HUES6 (cell line): ENCODE measurements at regions not wholly inside any gene's neighbourhood (a gene's known extent, or its start where the extent isn't known, plus 50 kb on each side); places are given as distances from the start of the nearest gene placed in this dataset.

Source experiments
- H3K27ac ChIP-seq: 2 replicates; pipeline ENCODE4 v1.7.0; 2013; ENCODE audit warnings: low read depth, mild to moderate bottlenecking, low read length, inconsistent platforms
- H3K27me3 ChIP-seq: 2 replicates; pipeline ENCODE4 v1.6.1; 2013; ENCODE audit warnings: low read length; ENCODE audit not compliant: control insufficient read depth, insufficient read depth
- H3K36me3 ChIP-seq: 2 replicates; pipeline ENCODE4 v1.6.1; 2013; ENCODE audit warnings: low read length; ENCODE audit not compliant: control insufficient read depth, insufficient read depth
- H3K4me1 ChIP-seq: 2 replicates; pipeline ENCODE4 v1.6.1; 2013; ENCODE audit warnings: low read length; ENCODE audit not compliant: control insufficient read depth, insufficient read depth
- H3K4me3 ChIP-seq: 2 replicates; pipeline ENCODE4 v1.5.1; 2013; ENCODE audit warnings: low read depth, low read length
- H3K9ac ChIP-seq: one replicate; pipeline ENCODE4 v1.6.1; 2013; ENCODE audit warnings: mild to moderate bottlenecking, low read length
- H3K9me3 ChIP-seq: 2 replicates; pipeline ENCODE4 v1.6.1; 2013; ENCODE audit warnings: low read depth, low read length; ENCODE audit not compliant: control insufficient read depth, insufficient read depth

GRCh38 chr13:105343134-105343806 is 1192.2 kb downstream of the EFNB2 start:
- H3K27me3 ChIP-seq, result no peaks in the 10 kb centered on the region
- H3K9me3 ChIP-seq, result no peaks in the 10 kb centered on the region
- no peaks in the 10 kb centered on the region for H3K4me1 ChIP-seq
- no peak overlapping the region for H3K4me3 ChIP-seq
- H3K9ac ChIP-seq, result no peak overlapping the region
- no peaks in the 10 kb centered on the region for H3K36me3 ChIP-seq
- H3K27ac ChIP-seq, result no peak overlapping the region

GRCh38 chr13:105342281-105342820 is 1193.1 kb downstream of the EFNB2 start:
- H3K9me3 ChIP-seq, result no peaks in the 10 kb centered on the region
- no peaks in the 10 kb centered on the region for H3K4me1 ChIP-seq
- no peak overlapping the region for H3K9ac ChIP-seq
- no peak overlapping the region for H3K4me3 ChIP-seq
- no peaks in the 10 kb centered on the region for H3K27me3 ChIP-seq
- no peaks in the 10 kb centered on the region for H3K36me3 ChIP-seq
- no peak overlapping the region for H3K27ac ChIP-seq

GRCh38 chr13:105341758-105342157 is 1193.7 kb downstream of the EFNB2 start:
- Histone ChIP-seq H3K27me3 (no peaks in the 10 kb centered on the region), H3K9me3 (no peaks in the 10 kb centered on the region), H3K4me1 (no peaks in the 10 kb centered on the region), H3K4me3 (no peak overlapping the region), H3K36me3 (no peaks in the 10 kb centered on the region), H3K27ac (no peak overlapping the region), H3K9ac (no peak overlapping the region)

GRCh38 chr13:105341256-105341655 is 1194.2 kb downstream of the EFNB2 start:
- Histone ChIP-seq H3K9me3 (no peaks in the 10 kb centered on the region), H3K36me3 (no peaks in the 10 kb centered on the region)

GRCh38 chr13:105340061-105340606 is 1195.3 kb downstream of the EFNB2 start:
- no peaks in the 10 kb centered on the region for H3K9me3 ChIP-seq
- no peaks in the 10 kb centered on the region for H3K27me3 ChIP-seq
- no peaks in the 10 kb centered on the region for H3K36me3 ChIP-seq
- no peak overlapping the region for H3K9ac ChIP-seq
- H3K27ac ChIP-seq, result no peak overlapping the region
- H3K4me3 ChIP-seq, result no peak overlapping the region
- H3K4me1 ChIP-seq, result no peaks in the 10 kb centered on the region

More at GRCh38 chr13:105341256-105341655, 1194.2 kb downstream of the EFNB2 start:
- Histone ChIP-seq H3K9ac (no peak overlapping the region), H3K27me3 (no peaks in the 10 kb centered on the region), H3K27ac (no peak overlapping the region), H3K4me1 (no peaks in the 10 kb centered on the region), H3K4me3 (no peak overlapping the region)

- H3K4me3 ChIP-seq, result no peak overlapping the region
- no peak overlapping the region for H3K27ac ChIP-seq
- no peaks in the 10 kb centered on the region for H3K27me3 ChIP-seq
- H3K36me3 ChIP-seq, result no peaks in the 10 kb centered on the region
- no peaks in the 10 kb centered on the region for H3K4me1 ChIP-seq
- H3K9me3 ChIP-seq, result no peaks in the 10 kb centered on the region
- H3K9ac ChIP-seq, result no peak overlapping the region
These were observed 1196.7 kb downstream of the EFNB2 start for GRCh38 chr13:105338773-105339172.

GRCh38 chr13:105338006-105338405 is 1197.5 kb downstream of the EFNB2 start:
- no peaks in the 10 kb centered on the region for H3K4me1 ChIP-seq
- no peak overlapping the region for H3K9ac ChIP-seq
- H3K27ac ChIP-seq, result no peak overlapping the region
- no peak overlapping the region for H3K4me3 ChIP-seq
- no peaks in the 10 kb centered on the region for H3K36me3 ChIP-seq
- no peaks in the 10 kb centered on the region for H3K27me3 ChIP-seq
- H3K9me3 ChIP-seq, result no peaks in the 10 kb centered on the region

- no peak overlapping the region for H3K27ac ChIP-seq
- no peak overlapping the region for H3K4me3 ChIP-seq
- no peak overlapping the region for H3K9ac ChIP-seq
- no peaks in the 10 kb centered on the region for H3K27me3 ChIP-seq
- H3K4me1 ChIP-seq, result no peaks in the 10 kb centered on the region
- H3K36me3 ChIP-seq, result no peaks in the 10 kb centered on the region
- H3K9me3 ChIP-seq, result no peaks in the 10 kb centered on the region
These were observed 1198.5 kb downstream of the EFNB2 start for GRCh38 chr13:105336706-105337576.

GRCh38 chr13:105334211-105334610 is 1201.3 kb downstream of the EFNB2 start:
- Histone ChIP-seq H3K9me3 (peaks cover 5% of the 10 kb centered on the region; the same call in 1 of the 2 replicates), H3K4me3 (no peak overlapping the region), H3K4me1 (no peaks in the 10 kb centered on the region), H3K27ac (no peak overlapping the region), H3K27me3 (no peaks in the 10 kb centered on the region), H3K9ac (no peak overlapping the region), H3K36me3 (no peaks in the 10 kb centered on the region)

GRCh38 chr13:105333416-105333815 is 1202.0 kb downstream of the EFNB2 start:
- H3K27ac ChIP-seq, result no peak overlapping the region
- no peaks in the 10 kb centered on the region for H3K4me1 ChIP-seq
- H3K9ac ChIP-seq, result no peak overlapping the region
- no peaks in the 10 kb centered on the region for H3K27me3 ChIP-seq
- H3K9me3 ChIP-seq, result peaks cover 5% of the 10 kb centered on the region; the same call in 1 of the 2 replicates
- no peak overlapping the region for H3K4me3 ChIP-seq
- H3K36me3 ChIP-seq, result no peaks in the 10 kb centered on the region

- H3K4me3 ChIP-seq, result no peak overlapping the region
- peaks cover 5% of the 10 kb centered on the region; the same call in 1 of the 2 replicates for H3K9me3 ChIP-seq
- no peaks in the 10 kb centered on the region for H3K4me1 ChIP-seq
- no peak overlapping the region for H3K27ac ChIP-seq
- no peaks in the 10 kb centered on the region for H3K27me3 ChIP-seq
- no peaks in the 10 kb centered on the region for H3K36me3 ChIP-seq
- H3K9ac ChIP-seq, result no peak overlapping the region
These were observed 1206.1 kb downstream of the EFNB2 start for GRCh38 chr13:105329359-105329758.
